Heart left ventricle (tissue), 13 donors: ENCODE measurements at regions not wholly inside any gene's neighbourhood (a gene's known extent, or its start where the extent isn't known, plus 50 kb on each side); places are given as distances from the start of the nearest gene placed in this dataset.

Experiments
- CTCF ChIP-seq, 12 donors: fragments of 200-600 bp; sonication (generic) in 4 of 12; IDR thresholded peaks; one replicate each; pipeline versions ENCODE4 v1.5.0 to v1.8.0; 2018 to 2022; ENCODE audit warnings: antibody characterized with exemption in 12 of 12, mild to moderate bottlenecking in 5 of 12
- POLR2A ChIP-seq, 2 donors: fragments of 450-650 bp; IDR thresholded peaks; one replicate each; pipeline ENCODE4 v1.6.1; 2017; ENCODE audit warnings: antibody characterized with exemption in 2 of 2, mild to moderate bottlenecking in 2 of 2, moderate library complexity in 2 of 2
- donor health status: ischemic (EF 13 %, LVEDD 7.1; RV severe dilation, severe dysfunction).
- donor health status: DM: no; HTN: yes; CAD: no.
- donor health status: DM: no; HTN: no; CAD: no.
- donor health status: ischemic (EF 25% LVEDD 6.9; RV normal size, moderate dysfunction).
- donor health status: ischemic (EF 25% LVEDD 5.7; RV mildly dilated, moderate dysfunction).
- donor health status: ischemic (EF 35%, LVEDD 5.7; RV mildly dilated, moderate dysfunction).
- donor health status: nonischemic (EF 11% LVEDD 7.7; RV severe dilation, severe dysfunction).
- donor health status: DM: yes; HTN: yes; CAD: no.
- donor health status: PGD.
- donor health status: ischemic (EF 29% LVEDD 5.4; RV normal size, mild dysfunction).
- donor health status: nonischemic (EF 23%, LVEDD 6.1; RV moderate dilation, normal function).

GRCh38 chr12:19031032-19031431 lies 98.5 kb upstream of the PLEKHA5 start:
- TF ChIP-seq CTCF (IDR thresholded peaks at IDR 0.05) (no peak), POLR2A (IDR thresholded peaks at IDR 0.05) (no peak)
